ENCODE measurements at regions not wholly inside any gene's neighbourhood (a gene's known extent, or its start where the extent isn't known, plus 50 kb on each side); places are given as distances from the start of the nearest gene placed in this dataset.

GRCh38 chr7:138285129-138285528, 174.9 kb upstream of the TRIM24 start:
- H4K5ac ChIP-seq (ENCODE audit: low read depth, low read length) = no peak overlapping the region
- H3K4me3 ChIP-seq (ENCODE audit: insufficient read depth, low read depth, low read length) = no peak overlapping the region
- H3K4me1 ChIP-seq (ENCODE audit: control insufficient read depth, insufficient read depth, low read length) = no peaks in the 10 kb centered on the region
- no peak overlapping the region for H3K4me2 ChIP-seq (ENCODE audit: low read depth, low read length)
- CTCF ChIA-PET = no interaction called here
- intact Hi-C loops (cut with micrococcal nuclease) (no loop called here), in situ Hi-C loops (cut with MboI; ENCODE audit: low sequenced_read_pairs) (no loop called here), dilution Hi-C loops (cut with HindIII; ENCODE audit: low sequenced_read_pairs, unreplicated experiment) (no loop called here)
- no peak overlapping the region for H2AK9ac ChIP-seq (replicated peaks; ENCODE audit: low read depth, low read length, poor library complexity)
- H2AFZ ChIP-seq (replicated peaks; ENCODE audit: low read length, poor library complexity) = no peak overlapping the region
- no peaks in the 10 kb centered on the region for H3K79me1 ChIP-seq (ENCODE audit: low read depth in 1 of 2, low read length in 2 of 2)
- no peaks in the 10 kb centered on the region for H3K27me3 ChIP-seq (ENCODE audit: control insufficient read depth, insufficient read depth, low read length)
- no peak overlapping the region for H4K91ac ChIP-seq (ENCODE audit: insufficient read depth, low read depth, low read length)
- peaks cover 8% of the 10 kb centered on the region for H3K9me3 ChIP-seq (ENCODE audit: control insufficient read depth, insufficient read depth, low read length)
- no TSS peak for BruUV-seq (replicated peaks)
- TF ChIP-seq RCOR1 (IDR thresholded peaks at IDR 0.05; ENCODE audit: insufficient replicate concordance, low read length) (no peak), MAZ (IDR thresholded peaks at IDR 0.05; ENCODE audit: borderline replicate concordance, low read depth, low read length) (no peak), FOS (IDR thresholded peaks at IDR 0.05; ENCODE audit: low read depth, low read length) (no peak), ELK1 (IDR thresholded peaks at IDR 0.05; ENCODE audit: borderline replicate concordance, low read depth, low read length) (no peak), CEBPB (IDR thresholded peaks at IDR 0.05; ENCODE audit: low read depth, low read length) (no peak), SMC3 (IDR thresholded peaks at IDR 0.05; ENCODE audit: low read depth, low read length) (no peak), USF2 (IDR thresholded peaks at IDR 0.05; ENCODE audit: low read depth, low read length) (no peak), CHD1 (IDR thresholded peaks at IDR 0.05; ENCODE audit: low read depth, low read length) (no peak), RFX5 (IDR thresholded peaks at IDR 0.05; ENCODE audit: low read depth, low read length) (no peak), MAFK (IDR thresholded peaks at IDR 0.05; ENCODE audit: low read depth, low read length) (no peak), POLR2A (IDR thresholded peaks at IDR 0.05; ENCODE audit: low read depth, low read length) (no peak), MXI1 (IDR thresholded peaks at IDR 0.05; ENCODE audit: borderline replicate concordance, low read depth, low read length) (no peak), NFE2L2 (IDR thresholded peaks at IDR 0.05; ENCODE audit: low read depth, low read length) (no peak)
- WGBS, 2 experiments (ENCODE audit: extremely low coverage in 2 of 2, insufficient read length in 1 of 2) = no CpG with 5 or more reads among the region's 1 CpG
- no peak overlapping the region for H2BK5ac ChIP-seq (ENCODE audit: low read depth, low read length, poor library complexity, severe bottlenecking)
- H3K18ac ChIP-seq (ENCODE audit: low read depth, low read length) = no peak overlapping the region
- H2AK5ac ChIP-seq (ENCODE audit: low read depth, low read length) = no peak overlapping the region
- H2BK15ac ChIP-seq (ENCODE audit: low read depth, low read length) = no peak overlapping the region
- H3K9me1 ChIP-seq (ENCODE audit: insufficient read depth, low read length) = no peaks in the 10 kb centered on the region
- H3K14ac ChIP-seq (replicated peaks; ENCODE audit: low read depth, low read length) = no peak overlapping the region
- DNase-seq (no peak), ATAC-seq (ENCODE audit: low read depth) (no peak)
- H2BK20ac ChIP-seq (ENCODE audit: low read depth, low read length) = no peak overlapping the region
- no peak overlapping the region for H3K4ac ChIP-seq (ENCODE audit: low read depth, low read length)
- no peaks in the 10 kb centered on the region for H4K20me1 ChIP-seq (ENCODE audit: insufficient read depth, low read length)
- no peak overlapping the region for H3K56ac ChIP-seq (ENCODE audit: extremely low read depth, insufficient read depth, low read length)
- no peak overlapping the region for H4K8ac ChIP-seq (ENCODE audit: low read depth in 2 of 2, low read length in 2 of 2)
- no peaks in the 10 kb centered on the region for H3K36me3 ChIP-seq (ENCODE audit: control insufficient read depth, insufficient read depth, low read length)
- no peak overlapping the region for H3K27ac ChIP-seq (ENCODE audit: insufficient read depth, low read length)
- POLR2A ChIA-PET (ENCODE audit: unreplicated experiment) = no interaction called here
- H3K23ac ChIP-seq (ENCODE audit: low read depth, low read length) = no peak overlapping the region
- no peak overlapping the region for H2BK120ac ChIP-seq (ENCODE audit: low read depth, low read length)
- no peak overlapping the region for H3K9ac ChIP-seq (ENCODE audit: low read depth, low read length)

All from IMR-90 (cell line).